GM21528 (cell line): ENCODE measurements at regions not wholly inside any gene's neighbourhood (a gene's known extent, or its start where the extent isn't known, plus 50 kb on each side); places are given as distances from the start of the nearest gene placed in this dataset.

Experiments
- ATAC-seq: cut with Tn5 transposase; IDR thresholded peaks from one replicate; pipeline ENCODE4 v1.9.1; 2021; ENCODE audit warnings: mild to moderate bottlenecking, moderate library complexity; ENCODE audit not compliant: unreplicated experiment, low FRiP score

DNA sequence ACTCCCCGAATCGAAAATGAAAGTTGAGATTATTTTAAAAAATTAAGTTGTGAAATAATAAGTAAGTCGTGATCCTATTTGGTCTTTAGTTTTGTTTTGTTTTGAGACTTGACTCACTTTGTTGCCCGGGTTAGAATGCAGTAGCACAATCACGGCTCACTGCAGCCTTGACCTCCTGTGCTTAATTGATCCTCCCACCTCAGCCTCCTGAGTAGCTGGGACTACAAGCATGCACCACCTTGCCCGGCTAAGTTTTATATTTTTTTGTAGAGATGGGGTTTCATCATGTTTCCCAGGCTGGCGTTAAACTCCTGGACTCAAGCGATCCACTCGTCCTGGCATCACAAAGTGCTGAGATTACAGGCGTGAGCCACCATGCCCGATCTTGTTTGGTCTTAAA is 326.2 kb downstream of the MYCN start:
- ATAC-seq: no peak

DNA sequence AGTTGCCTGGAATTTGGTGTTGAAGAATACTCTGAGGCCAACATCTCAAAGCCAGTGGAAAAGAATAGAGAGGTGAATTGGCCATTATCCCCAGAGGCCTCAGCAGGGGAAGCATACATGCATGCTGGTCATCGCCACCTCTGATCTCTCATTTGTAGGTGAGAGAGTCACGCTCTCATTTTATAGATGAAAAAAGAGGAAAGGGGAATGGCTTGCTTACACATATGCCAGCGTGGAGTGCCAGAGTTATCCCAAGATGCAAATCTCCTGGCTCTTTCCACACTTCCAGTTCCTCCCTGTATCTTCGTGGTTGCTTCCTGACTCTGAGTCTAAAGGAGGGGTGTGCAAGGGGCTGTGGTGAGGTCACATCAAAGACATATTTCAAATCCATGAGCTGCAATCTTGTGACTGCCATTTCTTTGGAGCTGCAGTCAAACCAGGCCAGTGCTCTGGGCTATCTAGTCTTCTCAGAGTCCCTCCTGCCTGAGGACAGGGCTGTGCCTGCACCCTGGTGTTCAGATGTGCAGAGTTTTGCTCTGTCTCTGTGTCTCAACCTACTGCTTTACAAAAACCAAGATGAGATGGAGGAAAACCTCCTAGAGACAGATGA is 324.7 kb downstream of the MYCN start:
- ATAC-seq: no peak

DNA sequence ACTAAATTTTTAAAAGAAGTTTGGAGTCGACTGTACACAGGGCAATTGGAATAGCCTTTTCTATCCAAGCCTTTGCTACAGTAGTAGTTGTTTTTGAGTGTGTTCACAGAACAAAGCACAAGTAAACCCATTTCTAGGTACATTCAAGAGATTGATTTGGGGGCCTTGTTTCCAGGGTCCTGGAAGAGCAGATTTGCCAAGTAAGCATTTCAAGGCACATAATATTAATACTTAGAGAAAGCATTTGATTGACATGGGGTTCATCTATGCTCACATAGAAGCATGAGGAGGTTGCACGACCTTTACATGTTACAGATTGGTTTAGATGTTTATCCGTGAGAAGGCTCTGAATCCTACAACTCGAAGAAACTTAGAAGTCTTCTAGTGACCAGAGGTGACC is 324.1 kb downstream of the MYCN start:
- no peak for ATAC-seq

DNA sequence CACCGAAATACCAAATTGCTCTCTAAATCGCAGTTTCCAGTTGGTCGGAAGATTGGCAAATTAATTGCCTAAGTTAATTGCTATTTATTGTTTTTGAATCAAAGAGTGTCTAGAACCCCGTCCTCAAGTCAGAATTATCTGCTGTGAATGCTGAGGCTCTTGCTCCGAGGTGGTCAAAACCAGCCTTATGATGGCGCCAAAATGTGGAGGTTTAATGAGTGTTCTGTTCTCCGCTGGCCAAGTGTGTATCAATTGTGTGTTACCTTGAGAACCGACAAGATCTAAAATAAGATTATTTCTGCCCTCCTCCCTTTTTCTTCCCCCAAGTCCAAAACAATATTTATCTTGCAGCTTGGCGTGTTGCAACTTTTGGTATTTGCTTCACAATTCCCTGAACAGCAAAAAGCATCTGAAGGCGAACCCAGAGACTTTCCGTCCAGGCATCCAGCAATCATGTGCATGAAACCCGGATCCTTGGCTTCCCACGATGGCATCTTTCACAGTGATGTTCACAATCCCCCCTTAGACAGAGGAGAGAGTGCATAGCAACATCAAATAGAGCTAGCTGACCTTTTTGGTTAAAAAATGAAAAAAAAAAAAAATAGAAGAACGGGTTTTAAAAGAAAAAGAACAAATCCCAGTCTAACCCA is 323.0 kb downstream of the MYCN start:
- ATAC-seq: no peak

DNA sequence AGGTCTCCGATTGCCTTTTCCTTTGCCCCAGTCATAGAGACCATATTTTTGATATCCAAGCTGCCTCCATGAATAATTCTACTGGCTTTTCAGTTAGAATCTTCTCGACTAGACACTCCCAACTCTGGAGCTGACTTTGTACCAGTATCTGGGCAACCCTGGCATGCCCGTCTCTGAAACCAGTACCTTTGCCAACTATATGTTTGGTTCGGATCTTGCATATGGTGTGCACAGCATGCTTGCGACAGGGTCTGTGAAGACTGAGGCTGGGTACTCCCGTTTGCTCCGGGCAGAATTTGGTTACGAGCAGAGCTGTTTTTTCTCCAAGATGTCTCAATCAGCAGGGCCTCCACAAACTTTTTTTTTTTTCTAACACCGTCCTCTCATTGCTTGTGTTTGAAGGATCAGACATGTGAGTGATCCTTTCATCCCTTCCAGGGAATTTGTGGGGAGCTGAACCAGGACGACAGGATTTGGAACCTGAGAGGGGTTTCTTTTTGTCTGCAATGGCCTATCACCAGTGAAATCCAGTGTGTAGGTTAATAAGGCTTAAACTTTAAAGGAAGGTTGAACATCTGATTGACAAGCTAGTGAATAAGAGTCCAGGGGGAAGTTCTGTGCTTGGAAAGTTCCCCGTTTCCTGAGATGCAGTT is 322.3 kb downstream of the MYCN start:
- no peak for ATAC-seq

DNA sequence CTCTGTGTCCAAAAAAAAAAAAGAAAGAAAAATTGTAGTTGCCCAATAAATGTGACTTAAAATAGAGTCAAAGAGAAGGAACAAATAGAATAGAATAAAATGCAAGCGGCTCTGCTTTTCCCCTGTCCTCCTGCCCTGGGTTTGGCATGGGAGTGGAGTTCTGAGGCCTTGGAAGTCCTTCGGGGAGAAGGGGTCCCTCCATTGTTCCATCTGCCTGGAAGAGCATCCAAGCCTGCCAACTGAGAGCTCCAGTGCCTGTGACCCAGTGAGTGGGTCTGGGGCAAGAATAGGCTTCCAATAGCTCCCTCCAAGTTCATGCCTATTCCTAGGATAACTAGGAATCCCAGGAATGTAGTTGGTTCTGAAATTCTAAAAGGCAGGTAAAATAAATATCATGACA is 321.4 kb downstream of the MYCN start:
- no peak for ATAC-seq

DNA sequence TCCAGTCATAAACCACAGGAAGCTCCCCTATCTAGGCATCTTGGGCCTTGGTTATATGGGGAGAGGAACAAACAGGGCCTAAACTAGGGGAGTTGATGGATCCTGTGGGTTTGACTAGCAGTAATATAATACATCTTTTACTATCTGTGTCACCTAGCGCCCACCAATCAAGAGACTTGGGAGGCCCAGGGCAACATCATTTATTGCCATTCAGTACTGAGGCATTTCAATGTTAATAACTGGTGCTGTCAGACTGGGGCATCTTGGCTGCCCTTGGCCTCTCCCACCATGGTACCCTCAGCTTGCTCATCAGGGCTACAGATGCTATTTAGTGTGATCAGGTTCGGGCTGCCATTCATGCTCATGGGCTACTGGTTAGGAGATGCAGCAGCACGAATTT is 320.7 kb downstream of the MYCN start:
- ATAC-seq: no peak

DNA sequence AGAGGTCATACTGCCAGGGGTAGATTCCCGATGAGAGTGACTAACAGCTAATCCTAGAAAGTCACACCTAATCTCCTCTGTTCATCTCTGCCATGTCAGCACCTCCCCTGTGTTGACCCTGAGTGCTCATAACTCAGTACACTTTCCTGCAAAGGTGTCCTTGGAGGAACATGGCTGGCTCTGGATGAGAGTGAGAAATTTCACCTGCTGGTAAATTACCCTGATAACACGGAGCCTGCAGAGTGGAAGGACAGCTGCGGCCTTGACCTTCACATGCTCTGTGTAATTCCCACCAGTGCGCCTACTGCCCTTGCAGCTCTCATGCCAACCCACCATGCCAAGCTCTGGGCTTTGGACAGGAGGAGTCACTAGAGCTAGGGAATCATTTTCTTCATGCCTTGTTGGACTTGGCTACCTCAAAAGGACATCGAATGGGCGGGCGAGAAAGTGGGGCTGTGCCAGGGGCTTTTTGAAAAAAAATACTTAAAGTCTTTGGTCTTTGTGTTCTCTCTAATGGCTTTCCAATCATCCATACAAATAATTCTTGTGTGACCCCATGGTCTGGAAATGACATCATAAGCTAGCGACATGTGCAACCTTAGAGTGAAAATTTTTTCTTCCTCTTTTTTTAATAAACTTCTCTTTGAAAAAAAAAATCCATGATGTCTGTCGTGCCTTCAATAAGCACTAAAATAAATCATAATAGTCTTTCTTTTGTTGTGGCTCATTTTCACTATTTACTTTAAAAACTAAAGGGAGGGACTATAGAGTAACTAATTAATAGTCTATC is 319.9 kb downstream of the MYCN start:
- no peak for ATAC-seq

DNA sequence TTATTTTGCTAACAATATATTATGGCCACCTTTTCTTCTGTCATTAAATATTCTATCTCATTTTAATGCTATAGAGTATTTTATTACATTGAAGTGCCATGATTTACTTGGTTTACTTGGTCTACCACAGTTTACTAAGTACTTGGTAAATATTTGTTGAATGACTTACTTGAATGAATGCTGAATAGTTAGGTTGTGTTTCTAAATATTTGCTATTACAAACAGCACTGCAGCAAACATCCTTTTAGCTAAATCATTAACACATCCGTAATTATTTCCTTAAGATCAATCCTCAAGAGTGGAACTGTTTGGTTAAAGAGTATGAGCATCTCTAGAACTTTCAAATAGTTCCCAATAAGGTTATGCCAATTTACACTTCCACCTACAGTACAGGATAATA is 318.7 kb downstream of the MYCN start:
- no peak for ATAC-seq

DNA sequence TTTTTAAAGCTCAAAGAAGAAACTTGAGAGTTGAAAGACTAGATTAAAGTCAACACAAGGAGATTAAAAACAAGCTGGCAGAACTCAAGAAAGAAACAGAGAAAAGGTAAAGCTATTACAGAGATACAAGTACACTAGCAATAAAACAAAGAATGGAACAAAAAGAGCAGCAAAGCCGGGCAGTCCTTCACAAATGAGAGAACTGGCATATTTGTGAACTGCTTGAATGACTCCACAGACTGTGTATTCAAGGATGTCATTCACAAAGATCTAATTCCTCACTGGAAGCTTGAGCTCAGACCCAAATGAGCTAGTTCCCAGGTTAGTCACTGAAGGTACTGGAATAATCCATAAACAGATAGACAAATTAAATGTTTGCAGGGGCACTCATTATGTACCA is 318.0 kb downstream of the MYCN start:
- ATAC-seq: no peak

DNA sequence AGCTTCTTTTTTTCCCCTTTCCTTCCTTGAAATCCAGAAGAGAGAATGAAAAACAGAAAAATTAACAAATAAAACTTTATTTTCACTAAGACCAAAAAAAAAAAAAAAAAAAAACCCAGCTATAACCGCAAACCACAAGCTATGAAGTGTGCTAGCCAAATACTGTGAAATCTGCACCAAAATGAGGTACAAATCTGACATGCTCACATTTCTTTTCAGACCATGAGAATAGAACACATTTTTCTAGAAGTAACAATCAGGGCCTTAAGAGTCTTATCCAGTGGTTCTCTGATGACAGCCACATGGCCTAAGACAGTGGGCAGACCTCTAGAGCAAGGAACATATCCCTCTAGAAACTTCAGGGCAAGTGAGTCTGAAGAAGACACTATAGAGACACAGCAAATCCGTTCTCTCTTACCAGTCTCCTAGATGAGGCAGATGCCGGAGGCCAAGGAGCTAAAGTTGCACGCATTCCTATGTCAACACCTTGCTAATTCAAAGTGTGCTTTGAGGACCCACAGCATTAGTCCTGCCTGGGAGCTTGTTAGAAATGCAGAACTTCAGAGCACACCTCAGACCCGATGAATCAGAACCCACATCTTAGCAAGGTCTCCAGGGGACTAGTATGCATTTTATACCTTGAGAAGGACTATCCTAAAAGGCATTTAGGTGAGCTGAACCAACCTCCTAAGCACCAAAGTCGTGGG is 317.1 kb downstream of the MYCN start:
- ATAC-seq: no peak

DNA sequence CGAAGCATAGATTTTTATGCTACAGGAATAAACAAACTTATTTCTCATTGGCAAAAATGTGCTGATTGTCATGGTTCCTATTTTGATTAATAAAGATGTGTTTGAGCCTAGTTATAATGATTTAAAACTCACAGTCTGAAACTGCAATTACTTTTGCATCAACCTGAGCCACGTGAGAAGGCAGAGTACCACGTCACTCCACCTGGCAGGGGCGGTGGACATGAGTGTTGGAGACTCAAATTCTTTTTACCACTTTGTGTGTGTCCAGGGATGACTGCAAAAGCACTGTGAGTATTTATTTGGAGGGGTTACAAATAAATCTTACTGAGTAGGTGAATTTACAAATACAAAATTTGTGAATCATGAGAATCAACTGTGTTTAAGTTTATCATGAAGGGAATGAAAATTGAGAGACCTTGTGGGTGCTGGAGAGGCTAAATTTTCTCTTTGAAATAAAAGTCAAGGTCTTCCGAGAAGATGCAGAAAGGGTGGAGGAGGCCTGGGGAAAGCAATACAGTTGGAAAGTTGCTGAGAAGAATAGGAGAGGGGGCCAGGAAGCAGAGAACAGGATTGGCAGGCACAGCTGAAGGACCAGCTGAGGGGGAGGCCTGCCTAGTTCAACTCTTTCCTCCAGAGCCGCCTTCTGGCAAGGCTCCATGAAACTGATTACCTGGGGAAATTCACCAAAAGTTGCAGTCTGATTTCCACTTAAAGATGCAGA is 316.4 kb downstream of the MYCN start:
- ATAC-seq: no peak

DNA sequence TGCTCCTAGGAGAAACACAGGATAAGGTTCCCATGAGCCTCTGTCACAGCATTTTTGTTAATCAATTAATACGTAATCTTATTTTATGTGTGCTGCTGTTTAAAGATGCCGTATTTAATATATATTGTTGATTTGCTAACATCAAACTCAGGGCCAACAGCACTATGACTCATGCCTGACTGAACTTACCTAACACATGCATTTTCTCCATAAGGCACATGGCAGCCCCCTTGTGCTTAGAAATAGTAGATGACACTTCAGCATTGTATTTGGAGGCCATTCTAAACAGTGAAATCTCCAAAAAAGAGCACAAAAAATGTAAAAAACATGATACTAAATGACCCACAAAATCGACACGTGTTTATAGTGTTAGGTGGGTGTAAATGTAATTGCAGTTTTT is 314.8 kb downstream of the MYCN start:
- ATAC-seq: no peak

DNA sequence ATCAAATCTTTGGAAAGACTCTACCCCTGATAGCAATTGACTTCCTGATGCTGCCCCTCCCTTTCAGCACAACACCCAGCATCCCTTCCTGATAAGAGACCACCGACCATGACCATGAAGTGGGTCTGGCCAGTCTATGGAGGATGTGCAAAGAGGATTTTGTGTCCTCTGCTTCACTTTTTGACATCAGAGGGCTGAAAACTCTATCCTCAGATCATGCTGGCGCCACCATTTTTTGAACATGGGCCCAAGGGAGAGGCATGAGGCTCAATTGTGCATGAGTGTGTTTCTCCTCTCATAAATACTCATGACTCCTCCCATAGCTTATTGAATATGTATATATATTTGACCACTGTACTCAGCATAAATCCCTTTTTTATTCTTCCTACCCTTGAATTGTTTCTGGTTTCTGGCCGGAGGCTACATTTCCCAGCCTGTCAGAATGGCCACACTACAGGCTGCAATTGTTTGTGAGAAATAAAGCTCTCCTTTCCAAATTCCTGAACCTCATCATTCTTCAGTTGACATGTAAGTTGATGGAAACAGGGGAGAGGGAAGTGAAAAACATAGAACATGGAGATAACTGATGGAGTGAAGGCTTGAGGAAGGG is 314.1 kb downstream of the MYCN start:
- no peak for ATAC-seq

DNA sequence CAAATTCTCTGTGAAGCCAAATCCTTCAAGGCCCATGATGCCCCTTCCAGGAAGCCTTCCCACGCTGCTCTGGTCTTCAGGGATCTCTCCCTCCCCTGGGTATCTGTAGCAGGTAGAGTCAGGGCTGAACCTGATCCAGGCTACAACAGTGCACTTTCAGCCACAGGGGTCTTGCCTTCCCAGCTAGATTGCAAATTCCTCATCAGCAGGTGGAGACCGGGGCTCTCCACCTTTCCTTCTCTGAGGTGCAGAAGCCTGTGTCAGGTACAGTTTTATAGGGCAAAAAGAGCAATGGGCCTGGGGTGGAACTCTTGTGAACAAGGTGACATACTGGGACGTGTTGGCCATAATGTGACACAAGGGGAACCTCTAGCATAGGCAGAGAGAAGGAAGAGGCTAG is 312.9 kb downstream of the MYCN start:
- no peak for ATAC-seq

DNA sequence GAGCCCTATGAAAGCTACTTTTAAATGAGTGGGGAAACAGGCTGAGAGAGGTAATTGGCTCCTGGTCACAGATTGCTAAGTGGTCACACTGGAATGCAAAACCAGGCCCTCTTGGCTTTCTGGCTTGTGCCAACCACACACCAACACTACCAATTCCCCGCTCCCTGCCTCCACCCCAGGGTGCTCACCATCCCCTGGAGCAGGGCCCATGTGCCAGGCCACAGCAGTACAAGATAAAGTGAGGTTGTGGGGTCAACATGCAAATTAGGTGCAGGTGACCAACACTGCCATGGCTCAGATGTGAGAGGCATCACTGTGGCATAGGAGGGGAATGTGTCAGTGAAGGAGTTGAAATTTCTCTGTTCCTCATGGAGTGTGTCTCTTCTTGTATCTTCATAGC is 312.5 kb downstream of the MYCN start:
- ATAC-seq: no peak

DNA sequence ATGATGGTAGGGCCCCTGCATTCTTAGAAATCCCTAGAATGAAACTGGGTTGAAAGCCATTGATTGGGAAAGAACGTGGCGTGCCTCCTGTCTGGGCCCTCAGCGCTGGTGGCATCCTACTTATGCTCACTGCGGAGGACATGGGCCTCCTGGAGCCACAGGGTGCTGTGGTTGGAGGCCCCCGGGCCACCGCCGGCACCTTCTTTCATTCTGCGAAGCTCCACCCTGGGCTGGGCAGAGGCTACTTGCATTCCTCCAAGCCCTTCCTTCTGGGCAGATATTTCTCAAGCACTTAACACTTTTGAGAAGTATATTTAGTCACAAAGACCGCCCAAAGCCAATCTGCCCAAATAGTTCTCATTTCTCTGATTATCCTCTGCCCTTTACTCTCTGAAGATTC is 311.9 kb downstream of the MYCN start:
- no peak for ATAC-seq

DNA sequence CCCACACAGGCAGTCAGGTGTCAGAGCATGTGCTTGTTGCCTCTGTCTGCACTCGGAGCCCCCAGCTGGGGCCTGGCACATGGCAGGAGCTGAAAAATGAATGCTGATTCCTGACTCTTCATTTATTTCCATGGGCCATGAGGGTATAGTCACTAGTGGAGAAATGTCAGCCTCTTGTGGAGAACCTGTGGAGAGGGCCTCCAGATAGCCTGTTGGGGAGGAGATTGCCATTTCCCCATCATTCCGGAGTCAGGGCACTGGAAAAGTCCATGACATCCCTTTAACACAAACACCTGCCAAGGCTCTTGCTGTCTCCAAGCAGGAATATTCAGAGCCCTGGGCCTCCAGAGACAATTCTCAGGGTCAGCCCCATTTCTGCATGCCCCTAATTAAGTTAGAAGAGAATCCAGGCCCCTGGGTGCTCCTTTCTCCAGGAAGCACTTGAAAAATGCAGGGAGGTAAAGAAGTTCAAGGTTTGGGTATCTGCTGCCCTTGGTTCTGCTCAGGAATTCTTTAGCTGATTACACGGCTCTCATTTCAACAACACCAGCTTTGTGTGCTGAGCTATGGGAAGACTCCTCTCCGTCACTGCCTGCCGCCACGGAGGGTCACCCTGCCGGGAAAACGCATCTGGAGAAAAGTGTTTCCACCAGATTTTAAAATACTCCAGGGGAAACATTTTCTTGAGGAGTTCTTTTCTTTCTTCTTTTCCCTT is 311.3 kb downstream of the MYCN start:
- no peak for ATAC-seq

DNA sequence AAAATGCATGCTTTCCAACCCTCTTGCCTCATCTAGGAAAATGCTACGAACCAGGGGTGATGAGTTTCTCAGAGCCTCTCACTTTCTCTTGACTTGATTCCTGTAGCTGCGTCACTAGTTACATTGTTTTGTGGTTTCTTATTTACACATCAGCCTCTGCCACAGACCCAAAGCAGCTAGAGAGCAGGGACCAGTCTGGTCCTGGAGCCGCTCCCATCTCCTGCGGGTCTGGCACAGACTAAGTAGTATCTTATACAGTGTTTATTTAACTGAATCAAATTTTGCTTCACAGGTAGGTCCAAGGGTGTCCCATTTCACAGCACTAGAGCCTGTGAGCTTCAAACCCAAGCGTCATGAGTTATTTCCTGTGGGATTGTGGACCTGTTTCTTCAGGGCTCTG is 310.5 kb downstream of the MYCN start:
- no peak for ATAC-seq
